SK-N-SH treated with all-trans-retinoic acid at 6 μM for 48 hours (cell line): ENCODE measurements at regions not wholly inside any gene's neighbourhood (a gene's known extent, or its start where the extent isn't known, plus 50 kb on each side); places are given as distances from the start of the nearest gene placed in this dataset.

Experiments
- ATAC-seq: fragments of 200-7000 bp; cut with Tn5 transposase; 3 replicates; pipeline ENCODE4 v1.9.1; 2020; ENCODE audit warnings: mild to moderate bottlenecking, moderate library complexity
- ARNTL ChIP-seq: fragments of 450-650 bp; formaldehyde crosslinking; IDR thresholded peaks from 2 replicates; pipeline ENCODE4 v1.5.0; 2020; ENCODE audit warnings: low read depth, mild to moderate bottlenecking, moderate library complexity, borderline replicate concordance
- BACH2 ChIP-seq: fragments of 250-450 bp; sonication (Bioruptor Pico); IDR thresholded peaks from 2 replicates; pipeline ENCODE4 v1.9.0; 2021; ENCODE audit warnings: mild to moderate bottlenecking, borderline replicate concordance
- CSDC2 ChIP-seq: fragments of 250-450 bp; sonication (Bioruptor Pico); IDR thresholded peaks from 2 replicates; pipeline ENCODE4 v1.5.0; 2020; ENCODE audit warnings: mild to moderate bottlenecking, moderate library complexity
- ESRRG ChIP-seq: fragments of 250-450 bp; sonication (Bioruptor Pico); IDR thresholded peaks from 2 replicates; pipeline ENCODE4 v1.6.1; 2021; ENCODE audit warnings: mild to moderate bottlenecking
- GLIS3 ChIP-seq: fragments of 250-450 bp; sonication (Bioruptor Pico); IDR thresholded peaks from 2 replicates; pipeline ENCODE4 v1.5.0; 2020; ENCODE audit warnings: mild to moderate bottlenecking, moderate library complexity
- ISL1 ChIP-seq: fragments of 250-450 bp; sonication (Bioruptor Pico); IDR thresholded peaks from 2 replicates; pipeline ENCODE4 v2.1.2; 2022; ENCODE audit warnings: mild to moderate bottlenecking, moderate library complexity
- OSR1 ChIP-seq: fragments of 250-450 bp; sonication (Bioruptor Pico); IDR thresholded peaks from 2 replicates; pipeline ENCODE4 v1.8.0; 2022; ENCODE audit warnings: moderate library complexity, mild to moderate bottlenecking, inconsistent platforms
- PPARA ChIP-seq: fragments of 250-450 bp; sonication (Bioruptor Pico); IDR thresholded peaks from 2 replicates; pipeline ENCODE4 v1.5.0; 2020; ENCODE audit warnings: mild to moderate bottlenecking, borderline replicate concordance
- RARB ChIP-seq: fragments of 250-450 bp; sonication (Bioruptor Pico); IDR thresholded peaks from 2 replicates; pipeline ENCODE4 v1.8.0; 2021; ENCODE audit warnings: mild to moderate bottlenecking, moderate library complexity
- SNAI2 ChIP-seq: fragments of 250-450 bp; sonication (Bioruptor Pico); IDR thresholded peaks from 2 replicates; pipeline ENCODE4 v1.5.0; 2020; ENCODE audit warnings: mild to moderate bottlenecking, moderate library complexity
- TCF4 ChIP-seq: fragments of 250-450 bp; sonication (Bioruptor Pico); IDR thresholded peaks from 2 replicates; pipeline ENCODE4 v1.8.0; 2021; ENCODE audit warnings: mild to moderate bottlenecking, moderate library complexity, borderline replicate concordance
- TOX ChIP-seq: fragments of 250-450 bp; sonication (Bioruptor Pico); IDR thresholded peaks from 2 replicates; pipeline ENCODE4 v1.8.0; 2021; ENCODE audit warnings: mild to moderate bottlenecking, moderate library complexity, borderline replicate concordance
- ZC3H10 ChIP-seq: fragments of 250-450 bp; sonication (Bioruptor Pico); IDR thresholded peaks from 2 replicates; pipeline ENCODE4 v1.5.1; 2021; ENCODE audit warnings: mild to moderate bottlenecking, moderate library complexity
- ZFP3 ChIP-seq: fragments of 250-450 bp; sonication (Bioruptor Pico); IDR thresholded peaks from 2 replicates; pipeline ENCODE4 v1.5.0; 2020; ENCODE audit warnings: mild to moderate bottlenecking, moderate library complexity
- ZFP30 ChIP-seq: fragments of 450-650 bp; formaldehyde crosslinking; IDR thresholded peaks from 2 replicates; pipeline ENCODE4 v1.5.0; 2022; ENCODE audit warnings: mild to moderate bottlenecking, moderate library complexity
- ZNF565 ChIP-seq: fragments of 450-650 bp; formaldehyde crosslinking; conservative IDR thresholded peaks from 2 replicates; pipeline ENCODE4 v1.5.0; 2020; ENCODE audit warnings: low read depth, mild to moderate bottlenecking, moderate library complexity
- ZNF70 ChIP-seq: fragments of 450-650 bp; formaldehyde crosslinking; IDR thresholded peaks from 2 replicates; pipeline ENCODE4 v1.5.0; 2020; ENCODE audit warnings: mild to moderate bottlenecking, moderate library complexity
- ZNF8 ChIP-seq: fragments of 450-650 bp; formaldehyde crosslinking; IDR thresholded peaks from 2 replicates; pipeline ENCODE4 v1.5.0; 2020; ENCODE audit warnings: mild to moderate bottlenecking, moderate library complexity
- TF ChIP-seq, protein P1 (sequence below): fragments of 250-450 bp; sonication (Bioruptor Pico); IDR thresholded peaks from 2 replicates; pipeline ENCODE4 v1.5.0; 2020; ENCODE audit warnings: mild to moderate bottlenecking, moderate library complexity
- TF ChIP-seq, protein P2 (sequence below): fragments of 250-450 bp; sonication (Bioruptor Pico); IDR thresholded peaks from 2 replicates; pipeline ENCODE4 v1.8.0; 2020; ENCODE audit warnings: mild to moderate bottlenecking, moderate library complexity, borderline replicate concordance
- TF ChIP-seq, protein P3 (sequence below): fragments of 250-450 bp; sonication (Bioruptor Pico); IDR thresholded peaks from 2 replicates; pipeline ENCODE4 v1.8.0; 2021; ENCODE audit warnings: low read depth, mild to moderate bottlenecking, moderate library complexity, borderline replicate concordance
- TF ChIP-seq, protein P4 (sequence below): fragments of 250-450 bp; sonication (Bioruptor Pico); IDR thresholded peaks from 2 replicates; pipeline ENCODE4 v1.5.1; 2020; ENCODE audit warnings: low read depth, mild to moderate bottlenecking, moderate library complexity
- TF ChIP-seq, protein P5 (sequence below): fragments of 250-450 bp; sonication (Bioruptor Pico); IDR thresholded peaks from 2 replicates; pipeline ENCODE4 v1.5.1; 2021; ENCODE audit warnings: mild to moderate bottlenecking, moderate library complexity

DNA sequence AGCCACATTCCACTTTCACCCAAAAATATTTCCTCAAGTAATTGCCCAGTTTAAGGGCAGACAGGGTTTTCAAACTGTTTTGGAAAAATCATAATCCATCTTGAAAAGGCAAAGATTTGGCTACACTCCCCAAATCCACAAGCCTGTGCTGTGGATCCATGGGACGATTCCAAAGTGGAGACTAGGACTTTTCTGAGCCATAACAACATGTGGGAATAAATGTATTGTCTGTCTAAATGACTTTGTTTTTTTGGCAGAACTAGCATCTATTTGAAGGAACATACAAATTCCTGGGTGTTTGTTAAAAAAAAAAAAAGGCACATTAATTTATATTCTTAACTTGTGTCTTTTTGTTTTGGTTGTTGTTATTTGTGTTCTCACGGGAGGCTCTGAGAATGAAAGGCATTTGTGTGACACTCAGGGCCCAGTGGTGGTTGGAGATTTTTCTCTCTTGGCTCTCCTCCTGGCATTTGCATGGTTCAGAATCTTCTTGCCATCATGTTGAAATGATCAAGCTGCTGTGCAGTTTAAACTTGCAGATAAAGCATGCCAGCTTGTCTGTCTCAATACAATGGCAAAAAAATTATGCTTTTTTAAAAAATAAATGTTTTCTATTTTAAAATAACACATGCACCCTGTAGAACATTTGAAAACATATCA, 277.4 kb downstream of the EN1 start:
- TF ChIP-seq, protein P1, sequence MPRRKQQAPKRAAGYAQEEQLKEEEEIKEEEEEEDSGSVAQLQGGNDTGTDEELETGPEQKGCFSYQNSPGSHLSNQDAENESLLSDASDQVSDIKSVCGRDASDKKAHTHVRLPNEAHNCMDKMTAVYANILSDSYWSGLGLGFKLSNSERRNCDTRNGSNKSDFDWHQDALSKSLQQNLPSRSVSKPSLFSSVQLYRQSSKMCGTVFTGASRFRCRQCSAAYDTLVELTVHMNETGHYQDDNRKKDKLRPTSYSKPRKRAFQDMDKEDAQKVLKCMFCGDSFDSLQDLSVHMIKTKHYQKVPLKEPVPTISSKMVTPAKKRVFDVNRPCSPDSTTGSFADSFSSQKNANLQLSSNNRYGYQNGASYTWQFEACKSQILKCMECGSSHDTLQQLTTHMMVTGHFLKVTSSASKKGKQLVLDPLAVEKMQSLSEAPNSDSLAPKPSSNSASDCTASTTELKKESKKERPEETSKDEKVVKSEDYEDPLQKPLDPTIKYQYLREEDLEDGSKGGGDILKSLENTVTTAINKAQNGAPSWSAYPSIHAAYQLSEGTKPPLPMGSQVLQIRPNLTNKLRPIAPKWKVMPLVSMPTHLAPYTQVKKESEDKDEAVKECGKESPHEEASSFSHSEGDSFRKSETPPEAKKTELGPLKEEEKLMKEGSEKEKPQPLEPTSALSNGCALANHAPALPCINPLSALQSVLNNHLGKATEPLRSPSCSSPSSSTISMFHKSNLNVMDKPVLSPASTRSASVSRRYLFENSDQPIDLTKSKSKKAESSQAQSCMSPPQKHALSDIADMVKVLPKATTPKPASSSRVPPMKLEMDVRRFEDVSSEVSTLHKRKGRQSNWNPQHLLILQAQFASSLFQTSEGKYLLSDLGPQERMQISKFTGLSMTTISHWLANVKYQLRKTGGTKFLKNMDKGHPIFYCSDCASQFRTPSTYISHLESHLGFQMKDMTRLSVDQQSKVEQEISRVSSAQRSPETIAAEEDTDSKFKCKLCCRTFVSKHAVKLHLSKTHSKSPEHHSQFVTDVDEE (CRISPR knock-in tag) = no peak
- TF ChIP-seq CSDC2 = no peak
- TF ChIP-seq ZNF565 (CRISPR knock-in tag) = no peak
- TF ChIP-seq ARNTL = no peak
- TF ChIP-seq PPARA (CRISPR knock-in tag) = no peak
- TF ChIP-seq, protein P2, sequence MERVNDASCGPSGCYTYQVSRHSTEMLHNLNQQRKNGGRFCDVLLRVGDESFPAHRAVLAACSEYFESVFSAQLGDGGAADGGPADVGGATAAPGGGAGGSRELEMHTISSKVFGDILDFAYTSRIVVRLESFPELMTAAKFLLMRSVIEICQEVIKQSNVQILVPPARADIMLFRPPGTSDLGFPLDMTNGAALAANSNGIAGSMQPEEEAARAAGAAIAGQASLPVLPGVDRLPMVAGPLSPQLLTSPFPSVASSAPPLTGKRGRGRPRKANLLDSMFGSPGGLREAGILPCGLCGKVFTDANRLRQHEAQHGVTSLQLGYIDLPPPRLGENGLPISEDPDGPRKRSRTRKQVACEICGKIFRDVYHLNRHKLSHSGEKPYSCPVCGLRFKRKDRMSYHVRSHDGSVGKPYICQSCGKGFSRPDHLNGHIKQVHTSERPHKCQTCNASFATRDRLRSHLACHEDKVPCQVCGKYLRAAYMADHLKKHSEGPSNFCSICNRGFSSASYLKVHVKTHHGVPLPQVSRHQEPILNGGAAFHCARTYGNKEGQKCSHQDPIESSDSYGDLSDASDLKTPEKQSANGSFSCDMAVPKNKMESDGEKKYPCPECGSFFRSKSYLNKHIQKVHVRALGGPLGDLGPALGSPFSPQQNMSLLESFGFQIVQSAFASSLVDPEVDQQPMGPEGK = no peak
- no peak for TF ChIP-seq ZFP3
- no peak for TF ChIP-seq ISL1 (CRISPR knock-in tag)
- TF ChIP-seq, protein P3, sequence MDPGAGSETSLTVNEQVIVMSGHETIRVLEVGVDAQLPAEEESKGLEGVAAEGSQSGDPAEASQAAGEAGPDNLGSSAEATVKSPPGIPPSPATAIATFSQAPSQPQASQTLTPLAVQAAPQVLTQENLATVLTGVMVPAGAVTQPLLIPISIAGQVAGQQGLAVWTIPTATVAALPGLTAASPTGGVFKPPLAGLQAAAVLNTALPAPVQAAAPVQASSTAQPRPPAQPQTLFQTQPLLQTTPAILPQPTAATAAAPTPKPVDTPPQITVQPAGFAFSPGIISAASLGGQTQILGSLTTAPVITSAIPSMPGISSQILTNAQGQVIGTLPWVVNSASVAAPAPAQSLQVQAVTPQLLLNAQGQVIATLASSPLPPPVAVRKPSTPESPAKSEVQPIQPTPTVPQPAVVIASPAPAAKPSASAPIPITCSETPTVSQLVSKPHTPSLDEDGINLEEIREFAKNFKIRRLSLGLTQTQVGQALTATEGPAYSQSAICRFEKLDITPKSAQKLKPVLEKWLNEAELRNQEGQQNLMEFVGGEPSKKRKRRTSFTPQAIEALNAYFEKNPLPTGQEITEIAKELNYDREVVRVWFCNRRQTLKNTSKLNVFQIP = no peak
- no peak for TF ChIP-seq ZC3H10
- TF ChIP-seq, protein P4, sequence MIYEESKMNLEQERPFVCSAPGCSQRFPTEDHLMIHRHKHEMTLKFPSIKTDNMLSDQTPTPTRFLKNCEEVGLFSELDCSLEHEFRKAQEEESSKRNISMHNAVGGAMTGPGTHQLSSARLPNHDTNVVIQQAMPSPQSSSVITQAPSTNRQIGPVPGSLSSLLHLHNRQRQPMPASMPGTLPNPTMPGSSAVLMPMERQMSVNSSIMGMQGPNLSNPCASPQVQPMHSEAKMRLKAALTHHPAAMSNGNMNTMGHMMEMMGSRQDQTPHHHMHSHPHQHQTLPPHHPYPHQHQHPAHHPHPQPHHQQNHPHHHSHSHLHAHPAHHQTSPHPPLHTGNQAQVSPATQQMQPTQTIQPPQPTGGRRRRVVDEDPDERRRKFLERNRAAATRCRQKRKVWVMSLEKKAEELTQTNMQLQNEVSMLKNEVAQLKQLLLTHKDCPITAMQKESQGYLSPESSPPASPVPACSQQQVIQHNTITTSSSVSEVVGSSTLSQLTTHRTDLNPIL (CRISPR knock-in tag) = no peak
- no peak for TF ChIP-seq ESRRG
- no peak for TF ChIP-seq ZNF8 (CRISPR knock-in tag)
- no peak for TF ChIP-seq BACH2 (CRISPR knock-in tag)
- TF ChIP-seq GLIS3 (CRISPR knock-in tag) = no peak
- no peak for TF ChIP-seq TCF4 (CRISPR knock-in tag)
- no peak for TF ChIP-seq RARB (CRISPR knock-in tag)
- TF ChIP-seq OSR1 = no peak
- TF ChIP-seq ZNF70 (CRISPR knock-in tag) = no peak
- no peak for ATAC-seq

DNA sequence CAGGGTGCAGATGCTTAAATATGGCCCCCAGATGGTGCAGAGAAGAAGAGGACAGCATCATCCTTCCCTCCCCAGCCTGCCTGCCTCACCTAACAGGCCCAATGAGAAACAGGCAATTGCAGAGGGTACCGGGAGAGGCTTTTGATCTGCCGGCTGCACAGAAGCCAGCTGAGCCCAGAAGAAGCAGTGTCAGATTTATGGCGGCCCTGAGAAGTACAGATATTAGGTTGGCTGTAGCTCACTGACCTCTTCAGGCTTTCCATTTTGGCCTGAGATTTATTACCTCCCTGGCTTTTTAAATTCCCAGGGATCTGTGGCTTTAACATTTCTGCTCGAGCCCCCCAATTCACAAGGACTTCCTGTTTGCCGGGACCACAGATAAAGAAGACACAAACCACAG, 278.7 kb downstream of the EN1 start:
- TF ChIP-seq ZNF8 (CRISPR knock-in tag) = no peak
- TF ChIP-seq CSDC2 = no peak
- no peak for TF ChIP-seq ESRRG
- no peak for TF ChIP-seq ZFP30 (CRISPR knock-in tag)
- TF ChIP-seq PPARA (CRISPR knock-in tag) = no peak
- TF ChIP-seq TCF4 (CRISPR knock-in tag) = no peak
- TF ChIP-seq ZFP3 = no peak
- TF ChIP-seq OSR1 = no peak
- TF ChIP-seq, protein P5, sequence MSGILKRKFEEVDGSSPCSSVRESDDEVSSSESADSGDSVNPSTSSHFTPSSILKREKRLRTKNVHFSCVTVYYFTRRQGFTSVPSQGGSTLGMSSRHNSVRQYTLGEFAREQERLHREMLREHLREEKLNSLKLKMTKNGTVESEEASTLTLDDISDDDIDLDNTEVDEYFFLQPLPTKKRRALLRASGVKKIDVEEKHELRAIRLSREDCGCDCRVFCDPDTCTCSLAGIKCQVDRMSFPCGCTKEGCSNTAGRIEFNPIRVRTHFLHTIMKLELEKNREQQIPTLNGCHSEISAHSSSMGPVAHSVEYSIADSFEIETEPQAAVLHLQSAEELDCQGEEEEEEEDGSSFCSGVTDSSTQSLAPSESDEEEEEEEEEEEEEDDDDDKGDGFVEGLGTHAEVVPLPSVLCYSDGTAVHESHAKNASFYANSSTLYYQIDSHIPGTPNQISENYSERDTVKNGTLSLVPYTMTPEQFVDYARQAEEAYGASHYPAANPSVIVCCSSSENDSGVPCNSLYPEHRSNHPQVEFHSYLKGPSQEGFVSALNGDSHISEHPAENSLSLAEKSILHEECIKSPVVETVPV = no peak
- TF ChIP-seq, protein P3 = no peak
- no peak for TF ChIP-seq ZNF565 (CRISPR knock-in tag)
- TF ChIP-seq, protein P2 = no peak
- TF ChIP-seq SNAI2 (CRISPR knock-in tag) = no peak
- TF ChIP-seq ZNF70 (CRISPR knock-in tag) = no peak
- no peak for TF ChIP-seq ARNTL
- TF ChIP-seq ISL1 (CRISPR knock-in tag) = no peak
- TF ChIP-seq TOX = no peak
- TF ChIP-seq ZC3H10 = no peak
- TF ChIP-seq, all 23 proteins: peak for 0
- no peak for ATAC-seq
